ENCODE measurements at regions not wholly inside any gene's neighbourhood (a gene's known extent, or its start where the extent isn't known, plus 50 kb on each side); places are given as distances from the start of the nearest gene placed in this dataset.

GRCh38 chr4:23717528-23718248 lies 172.2 kb downstream of the PPARGC1A start:
- DNase-seq, result peak; percentile 23
- H3K36me3 ChIP-seq (replicated peaks; ENCODE audit: insufficient read depth, low read length), result no peaks in the 10 kb centered on the region
- H2AFZ ChIP-seq (ENCODE audit: low read length), result no peak overlapping the region
- H3K4me2 ChIP-seq (ENCODE audit: low read depth, low read length), result no peak overlapping the region
- H3K27me3 ChIP-seq (replicated peaks; ENCODE audit: insufficient read depth, low read length), result no peaks in the 10 kb centered on the region
- no peaks in the 10 kb centered on the region for H3K9me2 ChIP-seq (replicated peaks; ENCODE audit: insufficient read depth, low read length)
- TF ChIP-seq CTCF (IDR thresholded peaks at IDR 0.05; ENCODE audit: low read length) (peak; percentile 64), EZH2phosphoT487 (IDR thresholded peaks at IDR 0.05; ENCODE audit: low read length) (no peak)
- H3K4me1 ChIP-seq (ENCODE audit: low read length), result no peaks in the 10 kb centered on the region
- H3K79me2 ChIP-seq (ENCODE audit: low read length), result no peaks in the 10 kb centered on the region
- H3F3A ChIP-seq (ENCODE audit: insufficient read depth, low read length), result no peaks in the 10 kb centered on the region
- no peak overlapping the region for H3K9ac ChIP-seq (ENCODE audit: low read length)
- H3K9me3 ChIP-seq (replicated peaks; ENCODE audit: insufficient read depth, low read length), result no peaks in the 10 kb centered on the region
- H3K4me3 ChIP-seq (ENCODE audit: low read length), result no peak overlapping the region
- H4K20me1 ChIP-seq (ENCODE audit: insufficient read depth, low read length), result no peaks in the 10 kb centered on the region
- H3K27ac ChIP-seq (ENCODE audit: low read length), result no peak overlapping the region

- no peak overlapping the region for H3K4me3 ChIP-seq (ENCODE audit: low read length)
- no peak overlapping the region for H2AFZ ChIP-seq (ENCODE audit: low read length)
- H3K4me2 ChIP-seq (ENCODE audit: low read depth, low read length), result no peak overlapping the region
- H4K20me1 ChIP-seq (ENCODE audit: insufficient read depth, low read length), result no peaks in the 10 kb centered on the region
- H3K79me2 ChIP-seq (ENCODE audit: low read length), result no peaks in the 10 kb centered on the region
- H3F3A ChIP-seq (ENCODE audit: insufficient read depth, low read length), result no peaks in the 10 kb centered on the region
- H3K9ac ChIP-seq (ENCODE audit: low read length), result no peak overlapping the region
- no peaks in the 10 kb centered on the region for H3K4me1 ChIP-seq (ENCODE audit: low read length)
- H3K36me3 ChIP-seq (replicated peaks; ENCODE audit: insufficient read depth, low read length), result no peaks in the 10 kb centered on the region
- no peak for DNase-seq
- H3K9me3 ChIP-seq (replicated peaks; ENCODE audit: insufficient read depth, low read length), result no peaks in the 10 kb centered on the region
- no peaks in the 10 kb centered on the region for H3K27me3 ChIP-seq (replicated peaks; ENCODE audit: insufficient read depth, low read length)
- TF ChIP-seq EZH2 (optimal IDR thresholded peaks at IDR 0.05; ENCODE audit: low read depth, low read length) (no peak), EZH2phosphoT487 (IDR thresholded peaks at IDR 0.05; ENCODE audit: low read length) (no peak), CTCF (IDR thresholded peaks at IDR 0.05; ENCODE audit: low read length) (no peak)
- H3K9me2 ChIP-seq (replicated peaks; ENCODE audit: insufficient read depth, low read length), result no peaks in the 10 kb centered on the region
- no peak overlapping the region for H3K27ac ChIP-seq (ENCODE audit: low read length)
Measured at GRCh38 chr4:23710298-23710697, 179.5 kb downstream of the PPARGC1A start.

GRCh38 chr4:23707652-23708026 lies 182.2 kb downstream of the PPARGC1A start:
- Histone ChIP-seq H3K4me3 (ENCODE audit: low read length) (no peak overlapping the region), H3K79me2 (ENCODE audit: low read length) (no peaks in the 10 kb centered on the region), H3K9me3 (replicated peaks; ENCODE audit: insufficient read depth, low read length) (no peaks in the 10 kb centered on the region), H4K20me1 (ENCODE audit: insufficient read depth, low read length) (no peaks in the 10 kb centered on the region), H3K27ac (ENCODE audit: low read length) (no peak overlapping the region), H3K4me2 (ENCODE audit: low read depth, low read length) (no peak overlapping the region), H3F3A (ENCODE audit: insufficient read depth, low read length) (no peaks in the 10 kb centered on the region), H3K4me1 (ENCODE audit: low read length) (no peaks in the 10 kb centered on the region), H3K9ac (ENCODE audit: low read length) (no peak overlapping the region), H2AFZ (ENCODE audit: low read length) (no peak overlapping the region), H3K9me2 (replicated peaks; ENCODE audit: insufficient read depth, low read length) (no peaks in the 10 kb centered on the region), H3K27me3 (replicated peaks; ENCODE audit: insufficient read depth, low read length) (no peaks in the 10 kb centered on the region), H3K36me3 (replicated peaks; ENCODE audit: insufficient read depth, low read length) (no peaks in the 10 kb centered on the region)
- TF ChIP-seq CTCF (IDR thresholded peaks at IDR 0.05; ENCODE audit: low read length) (no peak), EZH2 (optimal IDR thresholded peaks at IDR 0.05; ENCODE audit: low read depth, low read length) (no peak), EZH2phosphoT487 (IDR thresholded peaks at IDR 0.05; ENCODE audit: low read length) (no peak)
- DNase-seq, result no peak
